Type B pancreatic cell (in vitro differentiated cells): ENCODE measurements at regions not wholly inside any gene's neighbourhood (a gene's known extent, or its start where the extent isn't known, plus 50 kb on each side); places are given as distances from the start of the nearest gene placed in this dataset.
A peak's percentile ranks its signal among the peaks of the same experiment; 100 is the strongest.

Experiments used
- DNase-seq: peaks from one replicate; pipeline ENCODE4 v3.0.0; 2021; ENCODE audit warnings: mixed read lengths; ENCODE audit not compliant: unreplicated experiment; ENCODE audit errors: extremely low spot score
- H3K27ac Mint-ChIP-seq: 2 replicates; pipeline ENCODE4 v1.8.0; 2021; ENCODE audit warnings: mild to moderate bottlenecking, mixed read lengths
- H3K27me3 Mint-ChIP-seq: 2 replicates; pipeline ENCODE4 v1.8.0; 2021; ENCODE audit warnings: mixed read lengths
- H3K36me3 Mint-ChIP-seq: 2 replicates; pipeline ENCODE4 v1.8.0; 2021; ENCODE audit warnings: mixed read lengths
- H3K4me1 Mint-ChIP-seq: one replicate; pipeline ENCODE4 v1.8.0; 2021; ENCODE audit warnings: mixed read lengths; ENCODE audit not compliant: unreplicated experiment
- H3K4me3 Mint-ChIP-seq: 2 replicates; pipeline ENCODE4 v1.8.0; 2021; ENCODE audit warnings: mild to moderate bottlenecking, mixed read lengths
- H3K9me3 Mint-ChIP-seq: 2 replicates; pipeline ENCODE4 v1.8.0; 2021; ENCODE audit warnings: mixed read lengths
- TF ChIP-seq, protein P1 (sequence below): fragments of 200-600 bp; sonication (generic); conservative IDR thresholded peaks from 2 replicates; pipeline ENCODE4 v1.5.0; 2021; ENCODE audit warnings: antibody characterized with exemption, mild to moderate bottlenecking

DNA sequence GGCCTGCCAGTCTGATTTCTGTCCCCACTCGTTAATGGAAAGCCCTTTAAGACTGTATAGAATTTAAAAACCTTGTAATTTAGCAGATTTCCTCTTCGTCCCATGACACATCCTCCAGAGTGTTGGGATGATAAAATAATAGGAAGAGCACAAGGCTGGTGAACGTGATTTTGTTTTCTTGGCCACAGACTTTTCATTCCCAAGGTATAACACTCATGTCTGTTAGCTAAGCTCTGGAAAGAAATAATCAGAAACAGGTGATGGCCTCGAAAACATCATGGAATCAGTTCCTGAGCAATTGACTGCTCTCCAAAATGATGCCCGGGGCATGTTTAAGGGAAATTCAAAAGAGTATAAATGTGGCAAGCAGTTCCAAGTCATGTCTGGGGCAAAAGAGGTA lies 337.8 kb upstream of the TCF4 start:
- H3K36me3 Mint-ChIP-seq, result no peaks in the 10 kb centered on the region
- DNase-seq, result no peak
- H3K27ac Mint-ChIP-seq, result no peak overlapping the region
- H3K27me3 Mint-ChIP-seq, result no peaks in the 10 kb centered on the region
- no peak overlapping the region for H3K4me3 Mint-ChIP-seq
- H3K9me3 Mint-ChIP-seq, result no peaks in the 10 kb centered on the region
- H3K4me1 Mint-ChIP-seq, result peaks cover 8% of the 10 kb centered on the region
- TF ChIP-seq, protein P1, sequence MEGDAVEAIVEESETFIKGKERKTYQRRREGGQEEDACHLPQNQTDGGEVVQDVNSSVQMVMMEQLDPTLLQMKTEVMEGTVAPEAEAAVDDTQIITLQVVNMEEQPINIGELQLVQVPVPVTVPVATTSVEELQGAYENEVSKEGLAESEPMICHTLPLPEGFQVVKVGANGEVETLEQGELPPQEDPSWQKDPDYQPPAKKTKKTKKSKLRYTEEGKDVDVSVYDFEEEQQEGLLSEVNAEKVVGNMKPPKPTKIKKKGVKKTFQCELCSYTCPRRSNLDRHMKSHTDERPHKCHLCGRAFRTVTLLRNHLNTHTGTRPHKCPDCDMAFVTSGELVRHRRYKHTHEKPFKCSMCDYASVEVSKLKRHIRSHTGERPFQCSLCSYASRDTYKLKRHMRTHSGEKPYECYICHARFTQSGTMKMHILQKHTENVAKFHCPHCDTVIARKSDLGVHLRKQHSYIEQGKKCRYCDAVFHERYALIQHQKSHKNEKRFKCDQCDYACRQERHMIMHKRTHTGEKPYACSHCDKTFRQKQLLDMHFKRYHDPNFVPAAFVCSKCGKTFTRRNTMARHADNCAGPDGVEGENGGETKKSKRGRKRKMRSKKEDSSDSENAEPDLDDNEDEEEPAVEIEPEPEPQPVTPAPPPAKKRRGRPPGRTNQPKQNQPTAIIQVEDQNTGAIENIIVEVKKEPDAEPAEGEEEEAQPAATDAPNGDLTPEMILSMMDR, result no peak

DNA sequence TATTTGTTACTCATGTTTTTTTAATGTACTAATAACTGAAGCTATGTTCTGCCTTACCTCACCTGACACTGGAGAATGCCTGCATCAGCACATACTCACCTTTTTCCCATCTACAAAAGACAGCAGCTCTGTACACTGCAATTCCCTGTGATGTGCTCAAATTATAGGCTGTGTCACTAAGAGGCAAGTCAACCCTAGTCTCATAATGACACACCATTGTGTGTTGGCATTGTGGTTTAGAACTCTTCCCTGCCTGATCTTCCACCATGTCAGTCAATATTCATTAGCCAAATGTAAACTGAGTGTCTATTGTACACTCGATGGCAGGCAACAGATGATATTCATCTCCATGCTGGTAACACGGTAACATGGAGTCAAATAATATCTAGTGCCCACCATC lies 332.1 kb upstream of the TCF4 start:
- no peak for DNase-seq
- Mint-ChIP-seq H3K27ac (peak overlapping the region; percentile 4), H3K36me3 (peaks cover 6% of the 10 kb centered on the region), H3K4me1 (peaks cover 3% of the 10 kb centered on the region), H3K4me3 (no peak overlapping the region), H3K27me3 (no peaks in the 10 kb centered on the region), H3K9me3 (peaks cover 4% of the 10 kb centered on the region)
- TF ChIP-seq, protein P1, result no peak

DNA sequence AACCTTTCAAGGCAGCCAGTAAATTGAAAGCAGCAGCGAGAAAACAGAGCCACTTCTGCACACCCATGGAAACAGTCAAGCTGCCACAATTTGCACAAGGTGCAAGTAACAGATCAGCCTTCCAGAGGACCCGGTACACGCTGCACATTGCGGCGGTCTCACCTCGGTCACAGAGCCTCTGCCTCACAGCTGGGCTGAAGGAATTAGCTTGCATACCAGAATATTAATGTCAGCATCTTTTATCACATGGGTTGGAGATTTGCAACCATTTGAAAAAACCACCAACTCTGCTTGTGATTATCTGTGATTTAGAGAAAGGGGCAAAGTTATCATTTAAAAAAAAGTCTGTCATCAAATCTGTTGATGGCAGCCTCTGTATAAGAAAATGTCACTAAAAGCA lies 330.5 kb upstream of the TCF4 start:
- TF ChIP-seq, protein P1, result no peak
- no peak for DNase-seq
- Mint-ChIP-seq H3K4me1 (peaks cover 3% of the 10 kb centered on the region), H3K4me3 (no peak overlapping the region), H3K27me3 (no peaks in the 10 kb centered on the region), H3K9me3 (peaks cover 4% of the 10 kb centered on the region), H3K36me3 (peaks cover 6% of the 10 kb centered on the region), H3K27ac (no peak overlapping the region)

DNA sequence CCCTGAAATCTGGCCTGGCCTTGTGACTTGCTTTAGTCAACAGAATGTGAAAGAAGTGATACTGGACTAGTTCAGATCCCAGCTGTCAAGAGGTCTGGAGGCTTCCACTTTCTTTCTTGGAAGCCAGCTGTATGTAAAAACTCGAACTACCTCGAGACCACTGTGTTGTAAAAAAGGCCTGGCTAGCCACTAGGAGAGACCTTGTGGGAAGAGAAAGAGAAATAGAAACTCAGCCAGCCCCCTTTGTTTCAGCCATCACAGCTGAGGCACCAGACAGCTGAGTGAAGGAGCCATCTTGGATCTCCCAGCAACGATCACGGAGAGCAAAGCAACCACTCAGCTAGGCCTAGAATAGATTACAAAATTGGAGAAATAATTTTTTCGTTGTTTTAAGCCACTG lies 324.9 kb upstream of the TCF4 start:
- no peak for DNase-seq
- H3K27ac Mint-ChIP-seq, result no peak overlapping the region
- H3K27me3 Mint-ChIP-seq, result no peaks in the 10 kb centered on the region
- H3K4me3 Mint-ChIP-seq, result no peak overlapping the region
- TF ChIP-seq, protein P1, result no peak
- peaks cover 6% of the 10 kb centered on the region for H3K36me3 Mint-ChIP-seq
- H3K9me3 Mint-ChIP-seq, result no peaks in the 10 kb centered on the region
- H3K4me1 Mint-ChIP-seq, result peaks cover 11% of the 10 kb centered on the region

DNA sequence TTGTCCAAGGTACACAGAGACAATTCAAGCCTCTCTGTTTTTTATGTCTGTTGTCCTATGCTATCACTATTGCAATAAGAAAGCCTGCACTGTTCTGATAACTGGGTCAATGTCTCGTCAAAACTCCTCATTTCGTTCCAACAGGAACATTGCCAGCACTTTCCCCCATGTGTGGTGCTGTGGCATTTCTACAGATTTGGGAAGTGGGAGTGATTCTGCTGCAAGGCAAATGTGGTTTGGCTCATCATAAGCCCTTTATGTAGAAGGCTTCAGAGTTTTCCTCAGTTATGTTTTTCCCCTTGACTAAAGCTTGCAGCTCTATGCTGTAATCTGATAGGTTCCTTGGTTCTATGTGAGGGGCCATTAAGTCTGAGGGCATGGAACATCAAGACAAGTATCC lies 324.1 kb upstream of the TCF4 start:
- Mint-ChIP-seq H3K36me3 (peaks cover 1% of the 10 kb centered on the region), H3K4me3 (no peak overlapping the region), H3K9me3 (no peaks in the 10 kb centered on the region), H3K4me1 (peaks cover 19% of the 10 kb centered on the region), H3K27ac (no peak overlapping the region), H3K27me3 (no peaks in the 10 kb centered on the region)
- TF ChIP-seq, protein P1, result no peak
- DNase-seq, result no peak

DNA sequence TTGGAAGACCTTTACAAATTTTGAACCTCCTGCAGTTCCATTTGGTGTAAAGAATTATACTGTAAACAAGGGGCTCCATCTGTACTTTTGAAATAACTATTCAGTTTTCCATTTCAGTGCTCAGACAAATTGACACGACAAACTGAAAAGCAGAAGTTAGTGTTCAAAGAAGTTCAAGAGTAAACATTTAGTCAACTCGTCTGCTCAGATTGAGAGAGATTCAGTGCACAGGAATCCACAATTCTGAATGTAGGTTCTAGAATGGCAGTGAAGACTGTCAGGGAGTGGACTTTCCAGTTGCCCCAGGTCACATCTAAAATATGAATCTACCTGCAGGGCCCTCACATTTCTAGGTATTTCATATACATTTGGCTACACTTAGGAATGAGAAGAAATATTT lies 322.3 kb upstream of the TCF4 start:
- no peak for DNase-seq
- Mint-ChIP-seq H3K4me1 (peaks cover 23% of the 10 kb centered on the region), H3K27me3 (no peaks in the 10 kb centered on the region), H3K36me3 (no peaks in the 10 kb centered on the region), H3K9me3 (no peaks in the 10 kb centered on the region), H3K27ac (no peak overlapping the region), H3K4me3 (no peak overlapping the region)
- TF ChIP-seq, protein P1, result no peak
